HG02943 (cell line): ENCODE measurements at regions not wholly inside any gene's neighbourhood (a gene's known extent, or its start where the extent isn't known, plus 50 kb on each side); places are given as distances from the start of the nearest gene placed in this dataset.

ENCODE experiments used
- ATAC-seq: cut with Tn5 transposase; IDR thresholded peaks from one replicate; pipeline ENCODE4 v1.9.1; 2021; ENCODE audit warnings: mild to moderate bottlenecking, low read depth, moderate library complexity; ENCODE audit not compliant: unreplicated experiment

DNA sequence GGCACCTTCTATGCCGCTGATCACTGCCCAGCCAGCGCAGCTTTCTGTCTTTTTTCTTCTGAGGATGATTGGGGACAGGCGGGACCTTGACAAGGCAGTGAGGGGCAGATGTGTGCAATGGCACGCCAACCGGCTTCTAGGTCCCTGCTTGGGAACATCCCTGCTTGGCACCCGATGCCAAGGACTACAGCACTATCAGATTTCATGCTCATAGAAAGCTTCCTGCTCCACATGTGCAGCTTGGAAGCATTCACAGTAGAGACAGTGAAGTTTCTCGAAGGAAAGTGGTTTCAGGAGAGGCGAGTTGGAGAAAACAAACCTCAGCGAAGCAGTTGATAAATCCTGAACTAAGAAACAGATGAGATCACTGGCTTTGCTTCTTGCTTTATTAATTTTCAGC lies 267.5 kb upstream of the HABP2 start:
- ATAC-seq, result no peak

DNA sequence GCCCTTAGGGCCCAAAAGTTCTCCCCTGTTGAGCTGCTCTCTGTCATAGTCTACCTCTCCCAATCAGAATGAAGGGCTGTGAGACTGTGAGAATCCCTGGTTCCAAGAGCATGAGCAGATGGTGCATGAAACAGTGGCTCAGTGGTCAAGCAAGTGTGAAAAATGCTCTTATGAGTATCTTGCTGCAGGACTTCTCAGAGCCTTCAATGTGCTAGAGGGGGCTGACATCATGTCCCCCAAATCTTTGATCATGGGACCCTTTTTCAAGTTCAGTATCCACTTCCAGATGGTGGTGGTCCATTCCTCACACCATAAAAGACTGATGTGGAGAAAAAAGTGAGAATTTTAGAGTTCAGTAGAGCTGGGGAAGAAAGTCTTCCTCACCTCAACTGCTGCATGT lies 265.3 kb upstream of the HABP2 start:
- ATAC-seq, result no peak

DNA sequence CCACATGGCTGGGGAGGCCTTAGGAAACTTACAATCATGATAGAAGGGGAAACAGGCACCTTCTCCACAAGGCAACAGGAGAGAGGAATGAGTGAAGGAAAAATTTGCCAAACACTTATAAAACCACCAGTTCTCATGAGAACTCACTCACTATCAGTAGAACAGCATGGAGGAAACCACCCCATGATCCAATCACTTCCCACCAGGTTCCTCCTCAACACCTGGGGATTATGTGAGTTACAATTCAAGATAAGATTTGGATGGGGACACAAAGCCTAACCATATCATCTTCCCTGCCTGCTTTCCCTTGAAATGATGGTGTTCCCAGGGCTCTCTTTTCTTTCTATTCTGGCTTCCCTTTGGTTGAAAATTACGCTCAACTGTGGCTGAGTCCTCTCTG lies 262.7 kb upstream of the HABP2 start:
- ATAC-seq, result no peak

DNA sequence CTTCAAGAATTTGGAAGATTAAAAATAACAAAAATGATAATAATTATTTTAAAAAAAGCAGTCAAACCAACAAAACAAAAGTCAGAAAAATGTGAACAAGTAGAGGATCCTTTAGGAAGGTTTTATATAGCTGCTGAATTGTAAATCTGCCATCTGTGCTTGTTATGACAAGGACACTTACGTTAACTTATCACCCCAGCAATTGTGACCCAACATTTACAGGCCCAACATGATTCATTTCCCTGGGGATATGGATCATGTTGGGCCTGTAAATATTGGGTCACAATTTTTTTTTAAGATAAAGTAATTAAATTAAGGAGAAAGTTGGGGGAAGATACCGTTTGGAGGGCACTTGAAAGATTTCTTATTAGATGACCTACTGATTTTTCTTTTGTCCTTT lies 261.4 kb upstream of the HABP2 start:
- no peak for ATAC-seq

DNA sequence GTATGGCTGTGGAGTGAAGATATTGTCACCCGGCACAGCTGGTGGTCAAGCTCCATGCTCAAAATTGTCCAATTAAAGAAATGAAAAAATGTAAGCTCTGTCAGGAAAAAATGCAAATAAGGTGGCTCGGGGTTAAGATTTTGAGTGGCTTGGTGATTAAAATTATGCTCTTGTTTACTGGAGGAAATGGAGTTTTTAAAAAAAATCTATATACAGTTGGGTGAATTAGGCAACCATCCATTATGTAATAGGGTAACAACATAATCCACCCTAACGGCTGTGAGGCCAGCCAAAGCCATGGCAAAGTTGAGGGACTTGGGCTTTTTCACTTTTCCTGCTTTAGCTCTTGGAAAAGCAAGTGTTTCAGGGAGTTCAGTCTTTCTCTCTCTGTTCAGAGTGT lies 260.8 kb upstream of the HABP2 start:
- no peak for ATAC-seq

DNA sequence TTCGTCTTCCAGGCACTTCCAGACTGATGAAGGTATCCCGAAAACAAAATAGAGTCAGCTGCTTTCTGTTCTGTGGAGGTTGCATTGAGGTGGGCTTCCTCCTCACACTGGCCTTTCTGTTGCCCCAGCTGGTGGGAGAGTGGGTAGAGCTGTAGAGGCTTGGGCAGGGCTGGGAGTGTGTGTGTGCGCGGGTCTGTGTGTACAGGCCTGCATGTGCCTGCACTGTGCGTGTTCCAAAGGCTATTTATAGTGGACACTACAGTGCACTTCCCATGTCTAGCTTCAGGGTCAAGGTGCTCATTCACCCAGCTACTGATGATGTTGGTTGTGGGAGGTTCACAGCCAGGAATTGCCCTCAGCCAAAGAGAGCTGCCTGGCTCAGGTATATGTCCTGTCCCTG lies 260.1 kb upstream of the HABP2 start:
- no peak for ATAC-seq

GRCh38 chr10:113293167-113293566 lies 259.7 kb upstream of the HABP2 start:
- no peak for ATAC-seq

GRCh38 chr10:113294868-113295267 lies 258.0 kb upstream of the HABP2 start:
- no peak for ATAC-seq

- no peak for ATAC-seq
These were observed 255.6 kb upstream of the HABP2 start for GRCh38 chr10:113297226-113297625.

DNA sequence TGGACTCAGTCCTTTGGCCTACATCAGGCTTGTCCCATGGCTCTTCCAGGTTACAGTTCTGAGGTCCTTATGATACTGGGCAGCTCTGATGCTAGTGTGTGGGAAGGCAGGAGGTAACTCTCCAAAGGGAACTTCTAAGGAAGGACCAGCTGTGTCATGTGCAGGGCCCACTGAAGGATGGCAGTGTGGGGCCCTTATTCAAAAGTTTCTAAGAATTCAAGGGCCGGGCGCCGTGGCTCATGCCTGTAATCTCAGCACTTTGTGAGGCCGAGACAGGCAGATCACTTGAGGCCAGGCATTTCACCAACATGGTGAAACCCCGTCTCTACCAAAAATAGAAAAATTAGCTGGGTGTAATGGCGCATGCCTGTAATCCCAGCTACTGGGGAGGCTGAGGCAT lies 254.2 kb upstream of the HABP2 start:
- no peak for ATAC-seq

DNA sequence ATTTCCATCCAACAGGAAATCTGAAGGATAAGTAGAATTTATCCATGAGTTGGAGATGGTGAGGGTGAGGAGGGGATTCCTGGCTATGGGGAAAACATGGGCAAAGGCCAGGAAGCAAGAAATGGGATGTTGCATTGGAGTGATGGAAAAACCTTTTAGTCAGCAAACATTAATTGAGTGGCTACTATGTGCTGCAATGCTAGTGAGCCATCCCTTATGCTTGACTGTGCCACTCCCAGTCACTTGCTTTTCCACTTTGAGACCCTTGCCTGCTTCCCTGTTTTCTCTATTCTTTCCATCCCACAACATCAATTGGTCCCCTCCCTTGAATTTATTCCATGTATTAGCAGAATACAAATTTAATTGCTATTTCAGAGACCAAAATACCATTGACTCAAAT lies 252.7 kb upstream of the HABP2 start:
- ATAC-seq, result no peak

DNA sequence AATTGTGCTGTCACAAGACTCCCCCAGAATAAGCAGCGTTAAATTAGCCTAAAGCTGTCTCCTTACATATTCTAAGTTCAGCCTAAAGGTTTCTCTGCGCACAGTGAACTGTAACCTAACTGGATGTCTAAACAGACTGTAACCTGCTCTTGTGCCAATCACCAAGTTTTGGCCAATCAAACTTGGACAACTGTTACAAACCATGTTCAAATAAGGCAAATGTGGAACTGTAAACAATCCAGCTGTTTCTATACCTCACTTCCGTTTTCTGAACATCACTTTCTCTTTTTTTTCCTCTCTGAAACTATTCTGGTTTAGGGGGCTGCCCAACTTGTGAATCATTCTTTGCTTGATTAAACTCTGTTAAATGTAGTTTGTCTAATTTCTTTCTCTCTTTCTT lies 252.2 kb upstream of the HABP2 start:
- no peak for ATAC-seq

DNA sequence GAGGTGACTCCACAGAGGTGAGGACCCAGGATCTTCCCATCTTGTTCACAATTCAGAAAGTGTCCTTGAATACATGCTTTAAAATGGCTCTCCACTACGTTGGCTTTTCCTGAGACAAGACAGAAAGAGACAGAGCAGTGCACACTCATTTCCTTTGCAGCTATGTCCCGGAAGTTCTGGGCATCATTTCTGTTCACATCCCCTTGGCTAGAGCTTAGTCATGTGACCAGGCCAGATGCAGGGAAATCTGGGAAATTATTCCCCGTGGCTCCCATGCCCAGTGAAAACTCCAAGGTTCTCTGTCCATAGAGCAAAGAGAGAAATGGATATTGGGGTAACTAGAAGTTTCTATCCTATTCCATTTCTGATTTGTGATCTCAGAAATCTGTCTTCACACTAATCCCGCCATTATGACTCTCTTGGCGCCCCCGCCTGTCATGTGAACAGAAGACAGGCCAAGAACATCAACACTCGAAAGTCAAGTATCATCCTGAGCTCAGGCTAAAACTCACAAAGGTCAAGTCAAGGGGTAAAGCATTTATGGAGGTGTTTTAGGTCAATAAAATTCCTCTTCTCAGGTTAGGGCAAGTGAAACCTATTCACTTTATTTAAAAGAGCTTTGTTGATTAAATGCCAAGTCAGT lies 251.4 kb upstream of the HABP2 start:
- no peak for ATAC-seq

DNA sequence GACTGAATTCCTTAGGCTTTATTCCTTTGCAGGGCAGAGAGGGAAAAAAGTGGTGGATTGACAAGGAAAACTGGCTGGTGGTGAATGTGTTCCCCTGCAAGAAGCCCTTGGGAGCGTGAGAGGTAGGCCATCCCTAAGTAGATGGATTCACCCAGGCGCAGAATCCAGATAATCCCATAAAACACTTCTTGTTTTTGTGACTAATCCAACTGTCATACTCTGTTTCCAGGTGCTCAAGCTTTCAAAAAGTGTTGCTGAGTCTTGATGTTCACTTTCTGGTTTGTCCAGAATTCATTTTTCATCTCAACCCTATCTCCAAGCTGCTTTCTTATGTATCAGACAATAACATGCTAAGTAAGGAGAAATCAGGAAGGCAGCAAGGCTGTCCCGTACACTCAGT lies 250.8 kb upstream of the HABP2 start:
- no peak for ATAC-seq

DNA sequence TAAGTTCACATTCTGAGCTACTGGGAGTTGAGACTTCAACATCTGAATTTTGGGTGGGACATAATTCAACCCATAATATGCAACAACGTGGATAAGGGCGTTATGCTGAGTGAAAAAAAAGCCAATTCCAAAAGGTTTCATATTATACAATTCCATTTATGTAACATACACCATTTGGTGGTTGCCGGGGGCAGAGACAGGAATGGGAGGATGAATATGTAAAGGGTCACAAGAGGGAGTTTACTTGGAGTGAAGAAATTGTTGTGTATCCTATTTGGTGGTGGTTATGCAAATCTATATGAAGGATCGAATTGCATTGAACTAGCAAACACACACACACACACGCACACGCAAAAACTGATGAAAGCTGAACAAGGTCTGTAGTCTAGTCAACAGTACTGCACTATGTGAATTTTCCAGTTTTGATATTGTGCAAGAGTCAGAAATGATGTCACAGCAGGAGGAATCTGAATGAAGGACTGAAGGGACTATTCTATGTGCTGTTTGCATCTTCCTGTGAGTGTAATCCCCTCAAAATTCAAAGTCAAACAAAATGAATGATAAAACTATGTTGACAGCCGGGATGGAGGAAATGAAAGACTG lies 249.2 kb upstream of the HABP2 start:
- no peak for ATAC-seq

DNA sequence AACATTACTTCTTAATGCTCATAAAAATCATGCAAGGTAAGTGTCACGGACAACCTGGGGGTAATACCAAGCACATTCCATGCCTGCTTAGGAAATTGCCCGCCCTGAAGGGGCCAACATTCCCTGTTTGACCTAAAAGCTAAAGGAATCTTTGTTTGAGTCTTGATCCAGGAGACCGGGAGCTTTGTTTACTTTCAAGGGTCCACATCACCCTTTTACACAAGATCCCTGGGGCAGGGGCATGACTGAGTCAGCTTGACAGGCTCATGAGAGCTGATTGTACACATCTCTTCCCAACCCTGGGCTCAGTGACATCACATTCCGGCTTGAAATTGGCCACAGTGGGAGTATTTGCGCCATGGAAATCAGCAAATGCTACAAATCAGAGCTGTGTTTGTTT lies 248.1 kb upstream of the HABP2 start:
- no peak for ATAC-seq

GRCh38 chr10:113305871-113306270 lies 247.0 kb upstream of the HABP2 start:
- no peak for ATAC-seq

DNA sequence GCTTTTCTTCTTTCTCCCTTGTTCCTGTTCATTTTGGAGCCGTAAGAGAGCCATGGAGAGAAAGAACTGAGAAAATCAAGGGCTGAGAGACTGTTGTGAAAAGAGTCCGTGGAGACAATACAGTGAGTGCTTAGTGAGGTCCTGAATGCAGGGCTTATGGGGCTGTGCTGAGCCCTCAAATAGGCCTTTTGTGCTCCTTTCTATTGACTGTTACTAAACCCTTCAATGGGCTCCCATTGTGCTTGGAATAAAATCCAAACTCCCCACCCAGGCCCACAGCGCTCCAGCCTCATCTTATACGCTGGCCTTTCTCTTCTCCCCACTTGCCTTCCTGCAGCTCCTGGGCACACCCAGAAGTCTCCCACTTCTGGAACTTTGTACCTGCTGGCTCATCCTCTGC lies 243.1 kb upstream of the HABP2 start:
- ATAC-seq, result no peak

DNA sequence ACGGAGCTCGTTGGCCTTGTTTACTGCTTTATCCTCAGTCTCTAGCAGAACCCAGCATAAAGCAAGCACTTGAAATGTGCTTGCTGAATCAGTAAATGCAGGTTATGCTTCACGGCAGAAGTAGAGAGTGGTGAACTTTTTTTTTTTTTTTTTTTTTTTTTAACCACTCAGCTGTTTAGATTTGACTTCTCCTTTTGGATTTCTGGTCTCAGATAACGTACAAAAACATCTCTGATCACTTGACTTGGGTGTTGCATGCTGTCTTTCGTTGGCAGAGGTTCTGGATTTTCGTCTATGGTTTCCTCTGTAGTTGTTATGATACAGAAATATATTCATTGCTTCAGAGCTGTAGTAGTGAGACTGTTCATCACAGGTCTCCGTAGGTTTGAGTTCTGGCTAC lies 242.5 kb upstream of the HABP2 start:
- ATAC-seq, result no peak

GRCh38 chr10:113313048-113313602 lies 239.7 kb upstream of the HABP2 start:
- ATAC-seq, result no peak

DNA sequence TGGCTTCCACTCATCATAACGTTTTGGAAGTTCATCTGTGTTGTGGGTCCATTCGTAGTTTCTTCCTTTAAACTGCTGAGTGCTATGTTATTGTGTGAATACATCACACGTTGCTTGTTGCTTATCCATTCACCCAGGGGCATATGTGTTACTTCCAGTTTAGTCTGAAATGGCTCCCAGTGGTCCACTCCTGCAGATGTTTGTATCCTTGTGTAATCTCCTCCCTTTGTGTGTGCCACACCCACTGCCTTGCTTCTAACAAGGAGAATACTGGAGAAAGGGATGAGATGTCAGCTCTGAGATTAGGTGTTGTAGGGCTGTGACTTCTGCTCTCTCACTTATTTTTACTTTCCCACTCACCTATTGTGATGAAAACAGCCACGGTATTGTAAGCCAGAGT lies 239.1 kb upstream of the HABP2 start:
- ATAC-seq, result no peak

GRCh38 chr10:113316506-113316905 lies 236.3 kb upstream of the HABP2 start:
- ATAC-seq, result no peak
